Stimulated activated CD4-positive, alpha-beta T cell treated with anti-CD3 and anti-CD28 coated beads, Interleukin-2, amount 100 ng/mL, for 48 hours (primary cell): ENCODE measurements at regions not wholly inside any gene's neighbourhood (a gene's known extent, or its start where the extent isn't known, plus 50 kb on each side); places are given as distances from the start of the nearest gene placed in this dataset.

Source experiments
- DNase-seq, 2 donors: peaks; one replicate each; pipeline ENCODE4 v3.0.0-alpha.2; 2020

DNA sequence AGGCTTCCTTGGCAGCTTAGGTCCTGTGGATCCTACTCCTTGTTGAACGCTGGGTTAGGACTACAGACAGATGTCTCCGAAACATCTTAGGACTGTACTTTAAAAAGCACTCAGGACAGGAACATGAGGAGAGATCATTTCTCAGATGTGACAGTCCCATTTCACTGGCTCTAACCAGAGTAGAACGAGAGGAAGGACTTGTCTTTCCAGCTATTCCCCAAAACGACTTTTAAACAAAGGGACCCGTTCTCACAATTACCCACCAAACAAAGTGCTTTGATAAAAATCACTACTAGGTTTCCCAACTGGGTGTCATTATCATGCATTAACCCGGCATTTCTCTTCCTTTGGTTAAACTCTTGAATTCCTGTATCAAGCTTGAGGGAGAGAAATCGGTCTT lies 84.7 kb upstream of the BARX2 start:
- no peak for DNase-seq

DNA sequence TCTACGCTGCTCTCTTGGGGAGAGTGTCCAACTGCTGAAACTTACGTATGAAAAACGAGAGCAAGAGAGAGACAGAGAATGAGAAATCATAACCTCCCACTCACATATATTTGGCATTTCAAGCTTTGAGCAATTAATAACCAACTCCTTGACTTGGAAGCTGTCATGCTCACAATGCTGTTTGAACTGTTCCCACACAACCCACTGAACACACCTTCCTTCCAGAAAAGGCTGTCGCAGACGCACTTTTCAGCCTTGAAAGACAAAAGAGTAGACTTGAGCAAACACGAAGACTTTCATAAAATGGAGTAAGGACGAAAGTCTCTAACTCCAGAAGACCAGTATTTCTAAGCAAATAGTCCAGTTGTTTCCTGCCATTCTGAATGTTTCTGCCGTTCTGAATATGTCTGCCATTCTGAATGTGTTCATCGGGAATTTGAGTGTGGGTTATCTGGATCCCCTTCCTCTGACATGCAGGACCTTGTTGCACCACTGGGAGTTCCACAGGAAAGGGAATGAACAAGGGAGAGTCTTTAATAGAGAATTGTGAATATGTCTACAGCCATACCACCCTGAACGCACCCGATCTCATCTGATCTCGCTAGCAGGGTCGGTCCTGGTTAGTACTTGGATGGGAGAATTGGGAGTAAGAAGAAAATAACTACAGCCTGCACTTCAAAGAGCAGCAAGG lies 86.2 kb upstream of the BARX2 start:
- DNase-seq = no peak

DNA sequence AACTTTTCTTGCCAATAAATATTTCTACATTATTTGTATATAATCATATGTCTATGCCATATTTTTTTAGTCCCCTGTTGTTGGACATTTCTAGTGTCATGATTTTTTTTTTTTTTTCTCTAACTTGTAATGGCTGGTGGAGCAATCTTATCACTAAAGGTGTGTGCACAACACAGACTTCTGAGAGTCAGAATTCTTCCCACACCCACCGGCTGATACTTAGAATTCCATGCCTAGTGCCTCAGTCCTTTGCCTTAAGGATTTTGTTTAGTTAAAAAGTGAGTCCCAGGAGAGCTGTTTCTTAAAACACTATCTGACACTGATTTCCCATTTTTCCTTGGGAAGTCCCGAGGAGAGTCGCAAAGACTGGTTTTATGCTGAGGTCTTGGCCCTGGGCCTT lies 87.7 kb upstream of the BARX2 start:
- no peak for DNase-seq

DNA sequence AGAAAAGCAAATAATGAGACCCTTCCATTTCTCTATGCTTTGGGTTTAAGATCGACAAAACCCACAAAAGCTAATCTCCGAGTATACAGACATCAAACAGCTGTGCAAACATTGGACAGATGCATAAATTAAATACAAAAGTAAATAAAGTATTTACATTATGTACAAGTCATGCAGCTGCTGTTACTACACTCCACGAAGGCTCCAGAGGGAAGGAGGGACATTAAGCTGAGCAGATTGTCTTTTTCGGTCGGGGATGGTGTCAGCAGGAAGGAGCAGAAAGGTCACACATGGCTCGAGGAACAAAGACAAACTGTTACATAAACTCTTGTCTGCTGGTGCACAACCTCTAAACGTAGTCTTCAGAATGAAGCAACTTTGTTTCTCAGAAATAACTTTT lies 88.8 kb upstream of the BARX2 start:
- DNase-seq = no peak

DNA sequence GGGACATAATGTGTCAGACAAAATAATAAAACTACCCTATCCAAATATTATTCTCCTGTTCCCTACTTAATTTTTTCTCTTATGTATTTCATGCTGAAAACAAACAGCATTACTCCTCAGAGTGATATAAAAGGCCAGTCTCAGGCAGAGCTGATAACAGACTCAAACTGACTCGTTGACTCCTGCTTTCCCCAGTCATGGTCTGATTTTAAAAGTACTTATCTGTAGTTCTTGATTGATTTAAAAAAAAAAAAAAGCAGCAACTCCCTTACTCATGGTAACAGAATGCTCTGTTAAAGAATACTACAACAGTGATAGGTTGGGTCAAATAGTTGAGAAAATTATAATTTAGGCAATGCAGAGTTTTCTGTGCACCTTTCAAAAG lies 90.3 kb upstream of the BARX2 start:
- DNase-seq = no peak

DNA sequence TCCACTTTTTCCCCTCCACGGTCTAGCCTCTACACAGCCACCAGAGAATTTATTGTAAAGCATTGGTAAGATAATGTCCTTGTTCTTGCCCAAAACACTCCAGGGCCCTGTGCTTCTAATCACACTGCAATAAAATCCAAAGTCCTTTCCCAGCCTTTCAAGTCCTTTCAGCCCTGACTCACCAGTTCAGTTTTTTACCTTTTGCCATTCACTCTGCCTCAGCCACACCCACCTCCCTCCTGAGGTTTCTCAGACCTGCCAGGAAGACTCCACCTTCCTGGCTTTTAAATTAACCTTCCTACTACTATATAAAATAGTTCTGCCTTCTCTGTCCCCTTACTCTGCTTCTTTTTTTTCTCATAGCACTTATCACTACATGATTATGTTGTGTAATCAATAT lies 91.0 kb upstream of the ARHGAP32 start:
- DNase-seq = no peak

DNA sequence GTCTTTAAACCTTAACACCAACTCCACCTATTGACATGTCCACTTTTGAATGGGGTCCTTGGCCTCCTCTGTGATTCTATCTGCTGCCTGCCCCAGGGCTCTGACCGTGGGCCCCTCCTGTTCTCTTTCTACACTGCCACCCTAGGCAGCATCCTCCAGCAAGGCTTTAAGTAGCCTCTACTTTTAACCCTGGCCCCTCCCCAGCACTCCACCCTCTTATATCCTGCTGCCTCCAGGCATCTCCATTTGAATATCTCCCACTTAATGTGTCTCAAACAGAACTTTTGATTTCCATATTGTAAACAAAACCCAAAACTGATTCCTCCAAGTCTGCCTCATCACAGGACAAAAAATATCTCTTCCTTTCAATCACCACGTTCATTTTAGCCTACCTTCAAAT lies 90.5 kb upstream of the ARHGAP32 start:
- no peak for DNase-seq

DNA sequence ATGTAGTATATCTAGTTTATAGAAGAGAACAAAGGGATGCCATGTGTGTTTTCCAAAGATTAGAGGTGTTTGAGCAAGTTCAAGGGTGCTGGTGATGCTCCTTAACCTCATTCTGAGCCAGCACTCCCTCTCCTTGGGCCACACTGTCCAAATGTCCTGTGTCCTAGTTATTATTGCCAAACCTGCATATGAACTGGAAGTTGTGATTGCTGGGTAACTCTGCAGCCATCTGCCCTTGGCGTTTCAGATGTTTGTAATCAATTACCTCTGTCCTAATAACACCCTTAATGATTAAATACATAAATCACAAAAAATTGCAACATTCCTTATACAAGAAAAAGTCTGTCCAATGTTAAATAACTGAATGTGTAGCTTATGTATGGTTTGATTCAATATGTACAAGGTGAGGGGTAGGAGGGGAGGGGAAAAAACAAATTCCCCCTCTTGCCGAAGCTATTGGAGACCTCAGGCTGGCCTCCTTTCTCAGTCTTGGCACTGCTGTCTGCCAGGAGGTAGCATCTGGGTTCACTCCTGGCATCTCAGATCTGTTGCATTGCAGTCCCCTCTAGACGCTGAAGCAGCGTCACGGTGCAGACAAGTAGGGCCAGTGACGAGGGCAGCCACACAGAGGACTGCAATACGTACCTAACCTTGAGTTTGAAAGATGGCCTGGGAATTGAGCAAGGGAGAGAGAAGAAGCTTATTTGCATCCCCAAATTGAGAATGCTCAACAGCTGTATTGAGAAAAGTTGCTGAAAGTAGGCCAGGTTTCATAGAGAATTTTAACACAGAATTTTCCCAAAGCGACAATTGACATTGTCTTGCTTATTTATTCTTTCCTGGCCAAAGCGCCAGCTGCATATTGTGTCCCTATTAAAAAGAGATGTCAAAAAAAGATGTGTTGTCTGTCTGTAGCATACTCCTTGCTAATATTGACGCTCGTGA lies 89.6 kb upstream of the ARHGAP32 start:
- DNase-seq = no peak

DNA sequence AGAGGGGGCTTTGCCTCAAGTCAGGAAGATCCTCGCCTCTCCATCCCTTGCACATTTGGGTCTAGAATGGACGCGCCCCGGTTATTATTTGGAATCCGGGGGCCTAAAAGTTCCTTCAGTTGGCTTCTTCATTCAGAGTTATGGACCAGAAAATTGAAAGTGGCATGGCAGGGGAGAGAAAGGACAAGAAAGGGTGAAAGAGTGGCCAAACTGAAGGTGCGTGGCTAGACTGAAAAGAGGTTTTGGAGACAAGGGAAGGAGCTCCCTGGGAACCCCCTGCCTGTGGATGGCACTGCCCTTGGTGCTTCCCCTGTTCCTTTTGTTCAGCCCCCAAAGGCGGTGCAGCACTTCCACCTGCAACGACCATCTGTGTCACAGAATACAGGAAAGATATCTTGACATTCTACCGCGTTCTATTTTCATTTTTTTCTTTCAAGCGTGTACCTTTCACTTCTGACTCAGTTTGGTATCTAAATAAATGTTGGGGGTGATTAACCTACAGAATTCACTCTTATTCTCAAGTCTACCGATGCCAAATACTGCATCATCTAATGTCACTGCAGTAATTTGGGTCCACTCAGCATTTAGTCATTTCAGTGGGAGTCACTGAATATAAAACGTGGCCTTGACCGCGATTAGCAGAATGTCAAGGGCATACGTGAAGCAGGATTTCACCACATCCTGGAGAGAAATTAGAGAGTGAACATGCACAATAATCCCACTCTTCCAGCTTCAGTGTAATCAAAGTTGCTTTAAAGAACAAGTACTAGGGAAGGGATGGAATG lies 88.1 kb upstream of the ARHGAP32 start:
- DNase-seq = peak; percentile 11 to 17

DNA sequence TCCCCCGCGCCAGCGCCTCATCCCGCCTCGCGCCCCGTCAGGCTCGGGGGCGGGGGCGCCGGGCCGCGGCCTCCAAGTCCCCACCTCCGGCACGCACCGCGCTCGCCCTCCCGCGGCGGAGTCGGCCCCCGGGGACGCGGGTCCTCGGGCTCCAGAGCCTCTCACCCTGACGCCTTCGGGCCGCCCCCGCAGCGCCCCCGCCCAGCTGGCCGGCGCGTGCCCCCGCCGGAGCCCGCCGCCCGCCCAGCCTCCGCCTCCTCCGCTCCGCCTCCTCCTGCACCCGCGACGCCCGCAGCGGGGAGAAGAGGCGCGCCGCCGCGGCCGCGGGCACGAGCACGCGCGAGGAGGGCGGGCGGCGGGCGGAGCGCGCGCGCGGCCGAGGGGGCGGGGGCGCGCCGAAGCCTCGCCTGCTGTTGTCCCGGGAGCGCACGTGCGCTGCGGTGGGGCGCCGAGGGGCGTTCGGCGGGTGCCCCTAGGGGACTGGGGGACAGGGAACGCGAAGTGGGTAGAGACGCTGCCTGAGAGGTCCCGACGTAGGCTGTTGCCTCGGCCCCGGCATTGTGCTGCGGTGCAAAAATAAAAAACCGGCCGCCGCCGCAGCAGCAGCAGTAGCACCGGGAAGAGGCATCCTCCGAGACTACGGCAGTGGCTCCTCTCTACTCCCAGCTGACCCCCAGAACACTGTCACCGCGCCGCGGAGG lies 87.4 kb upstream of the ARHGAP32 start:
- peak; percentile 37 to 49 for DNase-seq

DNA sequence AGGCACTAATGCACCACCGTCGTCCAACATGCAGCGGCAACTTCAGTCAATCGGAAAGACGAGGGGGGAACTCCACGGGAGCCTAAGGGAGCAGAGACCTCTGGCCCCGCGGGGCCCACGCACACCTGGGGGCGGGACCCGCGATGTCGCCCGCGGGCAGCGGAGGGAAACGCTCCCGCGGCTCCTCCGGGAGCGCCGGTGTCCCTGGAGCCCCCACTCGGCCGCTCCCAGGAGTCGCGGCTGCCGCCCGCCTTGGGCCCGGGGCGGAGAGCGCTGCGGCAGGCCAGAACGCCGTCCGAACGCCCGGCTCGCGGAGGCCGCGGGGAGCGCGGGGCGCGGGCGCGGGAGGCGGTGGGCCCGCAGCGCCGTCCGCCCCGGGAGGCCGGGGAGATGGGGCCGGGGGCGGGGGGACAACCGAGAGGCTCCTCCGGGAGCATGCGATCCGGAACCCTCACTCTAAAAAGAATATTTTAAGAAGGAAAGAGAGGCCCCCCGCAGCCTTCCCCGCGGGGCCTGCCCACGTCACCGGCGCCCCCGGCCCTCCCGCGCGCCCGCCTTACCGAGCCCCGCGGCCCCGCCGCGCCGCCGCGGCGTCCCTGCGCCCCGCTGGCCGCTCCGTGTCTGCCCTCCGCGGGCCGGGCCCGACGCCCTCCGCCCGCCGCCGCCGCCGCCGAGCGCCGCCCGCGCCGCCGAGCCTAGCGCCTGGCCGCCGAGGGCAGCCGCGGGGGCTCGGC lies 86.6 kb upstream of the ARHGAP32 start:
- peak in 1 of 2 donors; percentile 12 for DNase-seq

DNA sequence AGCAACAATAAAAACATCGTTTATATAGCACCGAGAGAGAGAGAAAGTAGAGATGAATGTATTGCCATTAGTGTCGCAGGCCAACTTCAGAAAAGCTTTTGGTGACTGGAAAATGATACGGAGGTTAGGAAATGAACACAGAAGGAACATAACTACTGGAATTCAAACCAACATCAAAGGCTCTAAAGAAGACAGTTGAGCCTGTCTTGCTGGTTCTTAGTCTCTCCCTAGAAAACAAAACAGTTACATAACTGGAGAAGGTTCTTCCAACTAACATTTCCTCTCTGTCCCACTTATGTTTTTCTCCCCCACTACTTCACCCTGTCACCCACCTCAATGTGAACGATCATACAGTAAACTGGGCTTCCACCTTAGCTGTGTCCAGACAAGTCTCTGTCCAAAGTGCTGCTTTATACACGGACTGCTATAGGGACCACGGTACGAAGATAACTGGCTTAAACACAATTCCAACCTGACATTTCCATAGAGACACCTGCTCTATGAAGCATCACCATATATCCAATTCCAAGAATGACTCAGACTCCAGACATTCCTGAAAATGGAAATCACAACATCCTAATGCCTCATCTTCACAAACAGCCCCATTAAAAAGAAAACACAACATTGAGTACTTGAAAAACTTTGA lies 85.2 kb upstream of the ARHGAP32 start:
- no peak for DNase-seq

DNA sequence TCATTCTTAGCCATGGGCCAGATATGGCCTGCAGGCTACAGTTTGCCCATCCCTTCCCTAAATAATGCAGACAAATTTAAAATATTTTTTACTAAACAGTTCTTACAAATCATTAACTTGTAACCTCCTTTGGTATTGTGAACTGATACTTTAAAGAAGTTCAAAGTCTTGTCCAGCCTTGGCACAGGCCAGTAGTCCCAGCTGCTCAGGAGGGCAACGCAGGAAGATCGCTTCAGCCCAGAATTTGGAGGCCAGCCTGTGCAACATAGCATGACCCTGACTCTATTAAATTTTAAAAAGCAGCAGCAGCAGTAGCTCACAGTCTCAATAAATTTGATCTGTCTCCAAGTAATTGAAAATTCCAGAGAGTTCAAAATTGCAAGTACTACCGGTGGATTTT lies 83.7 kb upstream of the ARHGAP32 start:
- no peak for DNase-seq

DNA sequence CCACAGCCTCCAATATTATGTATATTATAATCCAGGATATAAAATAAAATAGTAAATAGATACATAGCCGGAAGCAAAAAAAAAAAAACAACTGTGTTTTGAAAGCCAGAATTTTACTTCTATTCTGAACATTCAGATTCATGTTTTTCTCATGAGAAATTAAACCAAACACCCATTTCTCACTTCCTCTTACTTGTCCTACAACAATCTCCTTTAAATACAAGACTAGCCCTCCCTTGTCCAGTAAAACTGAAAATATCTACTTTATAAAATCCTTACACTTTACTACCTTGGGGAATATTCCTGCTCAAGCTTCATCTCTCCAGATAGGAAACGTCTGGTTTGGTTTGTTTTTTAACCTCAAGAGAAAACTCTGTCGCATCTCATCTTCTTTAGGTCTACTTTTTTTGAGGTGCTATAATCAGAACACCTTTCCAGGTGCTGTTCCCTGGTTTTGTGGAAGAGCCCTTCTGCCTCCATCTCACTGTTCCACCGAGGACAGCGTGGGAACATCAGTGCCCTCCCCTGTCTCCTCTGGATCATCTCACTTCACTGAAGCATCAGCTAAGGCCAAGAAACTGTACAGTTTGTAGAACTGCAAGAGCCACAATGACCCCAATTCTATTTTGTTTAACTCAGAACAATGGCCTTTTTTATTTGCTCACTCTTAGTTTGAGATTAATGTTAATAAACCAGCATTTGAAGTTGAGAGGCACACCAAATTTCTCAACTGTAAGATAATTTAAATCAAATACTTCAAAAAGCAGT lies 82.0 kb upstream of the ARHGAP32 start:
- no peak for DNase-seq

DNA sequence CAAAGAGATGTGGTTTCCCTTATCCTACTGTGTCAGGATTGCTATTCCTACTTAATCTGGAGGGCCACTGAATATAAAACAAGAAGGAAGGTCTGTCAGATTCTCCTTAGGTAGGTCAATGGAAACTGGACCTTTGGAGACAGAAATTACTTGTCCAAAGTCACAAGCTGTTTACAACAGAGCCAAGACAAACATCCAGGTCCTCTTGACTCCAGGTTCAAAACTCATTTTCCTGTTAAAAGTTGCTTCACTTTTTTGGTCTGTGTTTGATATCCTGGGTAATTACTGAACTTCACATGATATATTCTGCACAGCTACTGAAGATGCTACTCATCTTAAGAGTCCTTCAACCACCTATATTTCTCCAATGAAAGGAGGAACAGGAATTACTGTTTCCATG lies 81.2 kb upstream of the ARHGAP32 start:
- DNase-seq = no peak

DNA sequence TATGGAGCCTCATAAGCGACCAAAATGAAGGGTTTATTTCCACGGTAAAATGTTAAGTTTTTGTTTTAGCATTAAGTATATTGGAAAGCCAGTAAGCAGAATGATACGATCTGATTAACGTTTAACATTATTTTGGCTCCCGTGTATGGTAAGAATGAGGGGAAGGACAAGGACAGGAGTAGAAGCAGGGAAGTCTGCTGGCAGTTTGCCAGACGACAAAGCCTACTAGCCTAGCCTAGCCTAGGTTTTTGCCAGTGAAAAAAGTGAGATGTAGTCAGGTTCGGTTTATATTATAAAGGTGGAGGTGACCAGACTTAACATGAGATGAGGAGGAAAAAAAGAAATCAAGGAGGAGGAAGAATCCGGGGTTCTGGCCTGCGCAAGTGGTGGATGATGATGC lies 78.9 kb upstream of the ARHGAP32 start:
- DNase-seq = no peak

DNA sequence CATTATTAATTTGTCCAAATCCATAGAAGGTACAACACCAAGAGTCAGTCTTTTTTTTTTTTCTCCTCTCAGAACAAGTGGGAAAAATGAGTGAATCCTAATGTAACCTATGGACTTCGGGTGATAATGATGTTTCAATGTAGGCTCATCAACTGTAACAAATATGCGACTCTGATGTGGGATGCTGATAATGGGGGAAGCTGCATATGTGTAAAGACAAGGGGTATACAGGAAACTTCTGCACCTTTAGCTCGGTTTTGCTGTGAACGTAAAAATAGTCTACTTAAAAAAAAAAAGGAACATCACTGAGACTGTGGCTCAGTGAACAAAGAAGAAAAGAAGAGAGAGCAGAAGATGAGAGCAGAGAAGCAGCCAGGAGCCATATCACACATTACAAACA lies 78.3 kb upstream of the ARHGAP32 start:
- DNase-seq = no peak

DNA sequence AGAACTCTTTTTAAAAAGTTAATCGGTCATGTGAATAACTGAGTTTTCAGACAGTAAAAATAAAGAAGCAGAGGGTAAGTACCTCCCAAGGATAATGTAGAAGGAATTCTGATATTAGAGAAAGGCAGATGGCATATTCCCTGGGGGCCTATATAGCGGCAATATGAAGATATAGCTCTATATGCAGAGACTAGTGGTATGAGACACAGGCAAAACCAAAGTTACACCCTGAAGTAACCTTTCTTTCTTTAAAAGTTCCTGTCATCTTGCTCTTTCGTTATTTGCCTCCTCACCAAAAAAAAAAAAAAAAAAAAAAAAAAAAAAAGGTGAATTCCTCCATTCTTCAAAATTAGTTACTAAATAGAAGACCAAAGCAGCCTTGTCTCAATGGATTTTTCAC lies 76.2 kb upstream of the ARHGAP32 start:
- no peak for DNase-seq

DNA sequence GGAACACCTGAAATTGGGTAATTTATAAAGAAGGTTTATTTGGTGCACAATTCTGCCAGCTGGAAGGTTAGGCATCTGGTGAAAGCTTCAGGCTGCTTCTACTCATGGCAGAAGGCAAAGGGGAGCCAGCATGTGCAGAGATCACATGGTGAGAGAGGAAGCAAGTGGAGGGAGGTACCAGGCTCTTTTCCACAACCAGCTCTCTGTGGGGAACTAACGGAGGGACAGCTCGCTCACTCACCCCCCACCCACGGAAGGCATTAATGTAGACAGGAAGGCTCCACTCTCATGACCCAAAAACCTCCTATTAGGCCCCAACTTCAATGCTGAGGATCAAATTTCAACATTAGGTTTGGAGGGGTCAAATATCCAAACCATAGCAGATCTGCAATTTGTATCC lies 75.6 kb upstream of the ARHGAP32 start:
- no peak for DNase-seq

DNA sequence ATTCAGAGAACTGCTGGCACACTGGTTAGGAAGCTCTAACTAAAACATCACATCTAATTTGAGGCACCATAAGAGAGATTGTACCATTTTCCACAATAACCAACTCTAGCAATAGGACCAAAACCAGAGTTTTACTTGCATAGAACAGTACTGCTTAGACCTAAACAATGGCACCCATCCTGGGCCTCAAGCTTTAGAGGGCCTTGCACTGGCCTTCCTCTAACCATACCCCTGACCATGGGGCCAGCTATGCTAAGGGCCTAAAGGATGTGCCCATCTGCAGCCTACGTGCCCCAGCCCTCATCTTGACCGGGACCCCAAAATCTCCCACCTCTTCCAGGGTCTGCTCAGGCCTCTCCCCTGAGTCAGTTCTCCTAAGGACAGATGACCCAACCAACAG lies 74.4 kb upstream of the ARHGAP32 start:
- no peak for DNase-seq
